HG03378 (cell line): ENCODE measurements at regions not wholly inside any gene's neighbourhood (a gene's known extent, or its start where the extent isn't known, plus 50 kb on each side); places are given as distances from the start of the nearest gene placed in this dataset.

Experiments
- ATAC-seq: cut with Tn5 transposase; IDR thresholded peaks from one replicate; pipeline ENCODE4 v1.9.1; 2021; ENCODE audit warnings: mild to moderate bottlenecking, moderate library complexity; ENCODE audit not compliant: unreplicated experiment

DNA sequence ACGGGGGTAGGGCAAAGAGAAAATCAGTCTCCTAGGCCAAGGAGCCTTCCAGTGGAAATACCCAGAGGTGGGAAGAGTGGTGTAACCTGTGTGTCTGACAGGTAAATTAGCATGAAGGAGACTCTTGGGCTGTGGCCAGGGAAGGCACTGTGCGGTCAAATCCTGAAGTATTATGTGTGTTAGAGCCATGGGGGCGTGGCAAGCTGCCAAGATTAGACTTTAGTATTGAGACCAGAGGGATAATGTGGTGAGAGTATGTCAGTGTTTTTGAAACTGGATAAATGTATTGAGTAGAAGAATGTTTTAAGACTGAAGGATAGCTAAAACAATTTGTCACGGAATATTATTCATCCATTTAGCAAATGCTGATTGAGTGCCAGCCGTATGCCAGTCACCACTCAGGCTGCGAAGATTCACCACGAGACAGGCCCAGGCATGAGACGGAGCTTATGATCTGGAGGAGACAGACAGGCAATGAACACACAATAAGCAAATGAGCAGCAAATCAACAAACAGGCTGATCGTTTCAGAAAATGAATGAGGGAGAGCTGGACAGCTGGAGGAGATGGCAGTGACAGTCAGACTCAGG, 445.9 kb downstream of the MCTP2 start:
- no peak for ATAC-seq

DNA sequence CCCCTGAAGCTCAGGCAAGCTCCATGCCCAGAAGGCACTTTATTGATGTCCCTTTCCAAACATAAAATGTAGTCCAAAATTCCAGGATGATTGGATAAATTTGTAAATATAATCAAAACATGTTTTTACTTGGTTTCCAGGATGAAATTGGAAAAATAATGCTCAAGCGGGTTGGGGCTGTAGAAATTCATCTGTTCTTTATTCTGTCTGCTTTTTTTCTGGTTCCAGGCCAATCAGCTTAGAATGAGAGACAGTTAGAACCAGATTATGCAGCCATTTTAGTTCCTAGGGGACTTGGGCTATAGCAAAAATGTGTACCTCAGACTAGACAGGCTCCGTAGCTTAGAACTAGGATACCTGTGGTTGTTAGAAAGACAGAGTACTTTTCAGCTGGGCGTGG, 450.8 kb downstream of the MCTP2 start:
- ATAC-seq = no peak

DNA sequence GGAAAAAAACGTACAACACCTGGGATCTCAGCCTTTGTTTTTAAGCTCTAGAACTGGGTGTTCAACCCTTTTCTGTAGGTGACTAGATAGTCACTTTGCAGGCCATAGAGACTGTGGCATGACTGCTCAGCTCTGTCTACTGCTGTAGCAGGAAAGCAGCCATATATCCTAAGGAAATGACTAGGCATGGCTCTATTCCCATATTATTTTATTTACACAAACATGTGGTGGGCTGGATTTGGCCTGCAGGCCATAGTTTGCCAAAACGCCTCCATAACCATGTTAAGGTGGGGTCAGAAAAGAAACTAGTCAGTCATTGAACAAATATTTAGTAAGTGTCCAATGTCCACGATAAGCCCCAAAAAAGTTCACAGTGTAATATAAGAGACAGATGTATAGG, 452.5 kb downstream of the MCTP2 start:
- no peak for ATAC-seq

DNA sequence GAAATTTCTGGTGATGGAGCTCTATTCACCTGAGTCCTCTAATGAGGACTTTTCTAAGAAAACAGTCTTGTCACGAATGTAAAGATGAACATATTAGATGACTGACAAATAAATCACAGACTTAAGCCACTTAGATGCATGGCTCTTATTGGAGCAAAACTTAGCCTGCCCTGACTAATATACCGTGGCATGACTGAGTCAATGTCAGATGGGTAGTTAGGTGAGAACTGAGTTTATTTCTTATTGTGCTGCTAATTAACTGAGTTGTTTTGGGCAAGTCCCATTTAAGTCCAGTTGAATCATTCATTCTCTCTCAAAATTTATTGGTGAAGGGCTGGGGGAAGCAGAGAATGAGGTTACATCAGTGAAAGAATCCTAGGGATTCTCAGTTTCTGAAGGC, 459.8 kb downstream of the MCTP2 start:
- ATAC-seq = no peak

DNA sequence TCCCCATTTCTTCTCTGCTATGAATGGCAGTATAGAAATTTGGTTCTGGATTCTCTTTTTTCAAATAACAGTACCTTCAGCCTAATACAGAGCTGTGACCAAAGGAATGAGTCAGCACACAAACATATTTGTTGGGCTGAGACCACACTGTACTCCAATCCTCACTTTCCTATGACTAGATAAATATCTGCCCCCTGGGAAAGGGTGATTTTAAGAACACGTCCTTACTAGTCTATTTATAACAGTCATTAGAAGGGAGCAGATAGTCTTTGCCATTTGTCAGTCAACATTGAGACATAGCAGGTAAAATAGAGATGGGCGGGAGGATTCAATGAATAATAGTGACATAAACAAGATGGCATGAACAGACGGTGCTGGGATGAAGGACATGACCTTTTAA, 461.3 kb downstream of the MCTP2 start:
- ATAC-seq = no peak

DNA sequence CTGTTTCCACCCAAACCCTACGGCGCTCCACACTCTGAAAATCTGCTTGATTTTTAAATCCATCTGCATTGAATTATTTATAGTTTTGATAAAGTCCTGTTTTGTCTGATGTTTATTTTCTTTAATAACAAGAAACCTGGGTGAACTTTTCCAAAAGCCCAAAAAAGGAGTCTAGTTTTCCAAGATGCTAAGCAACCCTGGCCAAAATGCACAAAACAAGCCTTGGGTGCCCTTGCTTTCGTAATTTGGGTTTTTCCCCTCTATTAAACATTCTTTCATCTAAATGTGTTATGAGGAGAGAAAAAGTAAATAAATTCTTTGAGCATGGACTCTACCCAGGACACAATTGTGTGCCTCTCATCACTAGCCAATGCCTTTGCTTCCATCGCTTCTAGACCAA, 468.9 kb downstream of the MCTP2 start:
- ATAC-seq = no peak

DNA sequence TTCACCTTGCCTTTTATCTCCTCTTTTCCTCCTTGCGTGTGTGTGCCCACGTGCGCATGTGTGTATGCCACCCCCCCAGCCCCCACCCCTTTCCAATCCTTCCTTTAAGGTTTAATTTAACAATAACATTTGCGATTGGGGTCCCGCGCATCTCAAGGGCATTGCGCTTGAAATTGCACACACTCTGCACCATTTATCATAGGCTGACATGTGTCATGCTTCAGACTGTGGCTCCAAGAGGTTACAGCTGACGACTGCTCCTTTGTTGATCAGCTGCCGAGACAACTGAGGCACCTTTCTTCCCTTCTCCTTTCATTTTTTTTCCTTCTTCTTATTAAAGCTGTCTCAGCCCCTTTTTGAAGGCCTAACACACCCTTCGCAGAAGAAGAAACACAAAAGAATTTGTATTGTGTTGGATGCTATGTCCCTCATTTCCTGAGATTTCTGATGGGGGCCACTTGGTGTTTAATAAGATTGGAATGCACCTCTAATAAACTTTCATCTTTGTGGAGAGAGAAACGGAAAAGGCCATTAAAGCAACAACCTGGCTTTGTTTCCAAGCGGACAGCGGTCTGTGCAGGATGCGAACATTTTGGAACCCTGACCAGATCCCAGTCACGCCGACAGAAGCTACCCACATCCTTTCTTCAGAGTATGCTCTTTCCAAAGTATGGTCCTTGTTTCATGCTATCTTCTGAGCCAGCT, 470.1 kb downstream of the MCTP2 start:
- ATAC-seq = no peak

DNA sequence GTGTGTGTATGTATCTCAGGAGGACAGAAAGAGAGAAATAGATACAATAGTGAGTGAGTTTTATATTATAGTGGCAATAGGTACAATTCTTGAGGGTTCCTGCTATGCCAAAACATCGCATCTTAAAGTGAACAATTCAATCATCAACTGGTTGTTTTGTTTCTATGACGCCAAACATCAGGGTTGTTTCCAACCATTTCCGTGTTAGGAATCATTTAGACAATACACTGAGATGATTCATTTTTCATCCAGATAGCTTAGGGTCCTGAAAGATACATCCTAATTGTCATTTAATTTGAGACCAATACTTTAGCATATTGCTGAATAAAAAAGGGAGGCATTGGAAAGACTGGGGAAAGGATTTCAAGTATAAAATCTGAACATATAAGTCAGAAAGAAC, 472.2 kb downstream of the MCTP2 start:
- ATAC-seq = no peak

DNA sequence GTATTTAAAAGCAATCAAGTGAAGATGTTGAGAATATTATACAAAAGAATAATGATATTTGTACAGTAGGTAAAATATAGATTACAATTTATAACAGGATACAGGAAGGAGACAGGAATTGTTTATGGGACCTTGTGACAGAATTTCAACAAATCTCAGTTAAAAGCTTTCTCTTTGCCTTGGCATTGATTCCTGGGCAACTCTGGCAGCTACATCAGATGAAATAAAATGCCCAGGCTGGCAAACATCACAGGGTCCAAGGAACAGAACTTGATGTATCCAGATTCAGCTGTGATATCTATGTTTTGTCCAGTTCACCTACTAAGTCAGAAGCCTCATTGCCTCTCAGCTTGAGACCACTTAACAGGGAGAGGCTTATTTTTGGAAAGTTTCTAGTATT, 473.1 kb downstream of the MCTP2 start:
- ATAC-seq = no peak

DNA sequence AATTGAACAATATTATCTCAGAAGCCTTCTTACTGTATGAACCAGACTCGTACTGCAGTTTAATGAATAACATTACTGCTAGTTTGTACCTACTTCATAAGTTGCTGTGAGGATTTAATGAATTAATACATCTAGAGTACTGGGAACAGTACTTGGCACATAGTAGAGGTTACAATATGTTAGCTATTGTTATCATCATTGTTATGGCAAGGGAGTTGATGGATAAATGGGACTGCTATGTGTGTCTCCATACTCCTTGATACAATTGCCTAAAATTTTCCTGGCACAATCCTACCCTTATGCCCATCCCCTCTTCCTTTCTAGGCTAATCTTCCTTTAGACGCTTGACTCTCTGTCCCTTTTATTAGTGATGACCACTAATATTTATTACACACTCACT, 473.6 kb downstream of the MCTP2 start:
- no peak for ATAC-seq

DNA sequence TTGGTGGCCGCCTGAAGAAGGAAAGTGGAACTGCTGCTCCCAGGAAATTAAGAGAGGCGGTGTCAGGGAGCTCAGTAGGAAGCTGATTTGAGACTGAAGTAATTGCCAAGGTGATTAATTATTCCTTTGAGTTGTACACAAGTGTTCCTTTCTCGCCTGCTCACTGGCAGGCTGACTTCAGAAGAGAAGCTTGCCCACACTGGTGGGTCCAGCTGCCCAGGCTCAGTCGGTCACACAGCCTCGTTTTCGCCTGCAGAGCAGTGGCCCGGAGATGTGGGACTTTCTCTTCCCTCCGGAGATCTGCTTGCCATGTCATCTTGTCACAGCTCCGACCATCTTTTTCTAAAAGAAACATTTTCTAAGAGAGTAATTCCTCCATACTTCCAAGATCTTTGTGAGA, 478.0 kb downstream of the MCTP2 start:
- no peak for ATAC-seq

DNA sequence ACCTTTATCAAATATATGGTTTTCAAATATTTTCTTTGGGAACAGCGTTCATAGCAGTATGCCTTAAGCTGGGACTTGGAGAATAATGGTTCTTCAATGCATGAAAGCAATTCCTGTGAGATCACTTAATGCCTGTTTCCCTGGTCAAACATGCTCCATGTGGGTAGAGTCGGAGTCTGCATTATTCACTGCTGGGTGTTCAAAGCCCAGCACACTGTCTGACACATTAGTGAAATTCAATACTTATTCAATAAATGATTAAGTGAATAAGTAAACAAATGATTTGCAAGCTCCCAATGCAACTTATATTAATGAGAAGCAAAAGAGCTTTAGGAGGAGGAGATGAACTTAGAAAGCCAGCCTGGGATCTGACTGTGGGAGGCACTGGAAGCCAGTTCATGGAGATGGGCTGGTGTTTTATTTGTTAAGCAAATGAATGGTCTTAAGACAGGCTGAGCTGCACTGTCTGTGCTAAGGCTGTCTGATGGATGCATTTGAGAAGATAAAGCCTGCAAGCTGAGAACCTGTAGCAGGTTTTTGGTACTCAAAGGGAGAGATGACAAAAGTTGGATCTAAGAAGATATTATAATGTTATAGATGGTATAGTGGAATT, 490.8 kb downstream of the MCTP2 start:
- no peak for ATAC-seq

DNA sequence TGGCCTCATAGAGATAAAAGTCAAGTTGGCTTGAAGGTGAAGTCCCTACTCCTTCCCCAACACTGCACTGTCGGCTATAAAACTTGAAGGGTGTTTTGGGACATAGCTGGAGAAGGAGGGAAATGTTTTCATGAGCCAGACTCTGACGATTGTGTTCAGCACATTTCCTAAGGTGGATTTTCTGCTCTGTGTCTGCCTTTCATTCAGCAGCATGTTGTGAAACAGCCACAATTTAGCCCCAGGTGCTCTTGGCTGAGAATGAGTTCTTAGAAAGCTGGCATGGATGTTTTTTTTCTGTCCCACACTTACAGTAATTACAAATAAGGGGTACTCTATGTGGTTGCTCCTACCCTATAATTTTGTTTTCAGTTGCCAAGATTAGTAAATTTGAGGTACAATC, 492.4 kb downstream of the MCTP2 start:
- no peak for ATAC-seq

DNA sequence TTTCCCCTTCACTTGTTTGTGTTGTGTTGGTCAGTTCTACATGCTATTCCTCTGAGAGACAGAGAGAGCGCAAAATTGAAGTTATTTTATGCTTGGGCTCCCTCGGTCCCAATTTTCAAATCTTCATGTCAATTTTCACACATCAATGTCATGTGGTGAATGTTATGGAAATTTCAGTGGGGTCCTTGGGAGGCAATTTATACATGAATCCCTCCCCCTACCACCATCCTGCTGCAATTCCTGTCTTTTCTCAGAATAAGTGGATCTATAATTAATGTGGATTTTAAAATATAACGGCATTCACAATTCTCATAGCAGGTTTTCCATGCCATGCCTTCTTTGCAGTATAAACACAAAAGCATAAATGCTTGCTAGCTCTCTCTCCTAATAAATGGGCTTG, 499.9 kb downstream of the MCTP2 start:
- ATAC-seq = no peak

DNA sequence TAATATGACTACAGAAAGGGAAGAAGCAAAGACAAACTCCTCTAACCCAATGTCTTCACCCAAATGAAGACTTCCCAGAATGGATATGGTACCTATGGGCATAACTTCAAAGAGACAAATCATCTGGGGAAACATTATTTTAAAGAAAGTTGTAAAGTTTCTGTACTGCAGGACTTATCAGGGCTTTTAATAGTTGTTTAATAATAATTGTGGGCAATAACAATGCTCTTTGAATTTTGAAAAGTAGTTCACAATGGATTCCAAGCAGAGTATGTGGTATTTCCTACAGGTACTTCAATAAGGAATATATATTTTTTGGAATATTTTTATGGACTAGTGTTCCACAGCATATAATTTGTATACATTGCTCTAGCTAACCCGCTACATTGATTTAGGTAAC, 503.1 kb downstream of the MCTP2 start:
- ATAC-seq = no peak

DNA sequence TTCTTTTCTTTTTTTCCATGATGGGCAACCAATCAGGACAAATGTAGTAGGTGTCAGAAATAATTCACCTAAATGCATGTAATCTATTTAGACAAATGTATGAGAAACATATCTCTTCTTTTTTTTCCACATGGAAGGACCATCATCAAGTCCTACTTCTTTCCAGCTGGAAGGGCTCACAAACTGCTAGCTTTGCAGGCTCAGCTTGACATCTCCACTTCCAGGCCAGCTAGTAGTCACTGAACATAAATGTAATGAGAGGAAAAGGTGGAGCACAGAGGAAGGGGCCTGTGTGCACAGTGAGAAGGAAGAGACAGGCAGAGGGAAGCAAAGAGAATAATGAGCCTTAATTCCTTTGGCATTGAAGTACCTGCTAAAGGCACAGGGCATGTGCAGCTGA, 504.9 kb downstream of the MCTP2 start:
- ATAC-seq = no peak

DNA sequence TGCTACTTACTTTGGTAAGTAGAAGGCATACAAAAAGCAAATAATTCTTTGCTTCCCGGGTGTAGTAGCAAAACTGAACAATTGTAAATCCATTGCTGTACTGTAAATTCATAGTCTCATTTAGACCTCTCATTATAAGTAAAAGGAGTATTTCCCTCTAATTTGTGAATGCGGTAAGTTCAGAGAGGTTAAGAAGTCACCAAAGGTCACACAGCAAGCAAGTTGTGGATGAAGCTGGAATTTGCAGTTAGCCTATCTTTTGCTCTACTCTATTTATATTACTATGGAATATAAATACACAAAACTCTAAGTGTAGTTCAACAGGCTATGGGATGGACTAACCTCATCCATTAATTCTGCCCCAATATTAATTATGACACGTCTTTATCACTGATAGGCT, 508.3 kb downstream of the MCTP2 start:
- ATAC-seq = no peak

DNA sequence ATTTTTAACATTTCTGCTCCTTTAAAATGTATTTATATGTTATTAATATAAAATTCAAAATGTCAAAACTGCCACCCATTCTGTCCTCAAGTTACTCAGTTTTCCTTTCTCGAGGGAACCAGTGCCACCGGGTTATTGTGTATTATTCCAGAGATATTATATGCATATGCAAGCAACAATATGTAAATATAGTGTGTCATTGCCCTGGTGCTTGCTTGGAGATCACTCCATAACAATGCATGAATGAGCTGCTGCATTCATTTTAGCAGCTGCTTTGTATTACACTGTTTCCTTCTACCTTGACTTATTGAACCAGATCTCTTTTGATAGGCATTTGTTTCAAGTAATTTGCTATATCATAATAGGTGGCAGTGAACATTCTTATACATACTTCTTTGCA, 509.1 kb downstream of the MCTP2 start:
- no peak for ATAC-seq

DNA sequence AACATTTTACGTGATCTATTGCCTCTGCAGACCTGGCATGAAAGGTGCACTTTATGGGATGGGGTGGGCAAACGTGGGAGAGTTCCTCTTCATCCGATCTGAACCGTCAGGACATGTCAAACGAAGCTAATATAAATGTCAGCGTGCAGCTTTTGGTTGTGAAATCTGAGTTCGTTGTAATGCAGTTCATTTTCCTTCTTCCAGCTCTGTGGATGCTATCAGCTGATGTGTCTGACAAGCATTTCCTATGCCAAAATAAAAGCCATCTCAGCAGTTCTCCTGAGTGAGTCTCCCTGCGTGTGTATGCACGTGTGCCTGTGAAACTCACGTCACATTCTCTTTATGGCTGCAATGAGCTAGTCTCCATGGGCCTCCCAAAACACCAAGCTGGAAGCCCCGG, 512.3 kb downstream of the MCTP2 start:
- no peak for ATAC-seq

DNA sequence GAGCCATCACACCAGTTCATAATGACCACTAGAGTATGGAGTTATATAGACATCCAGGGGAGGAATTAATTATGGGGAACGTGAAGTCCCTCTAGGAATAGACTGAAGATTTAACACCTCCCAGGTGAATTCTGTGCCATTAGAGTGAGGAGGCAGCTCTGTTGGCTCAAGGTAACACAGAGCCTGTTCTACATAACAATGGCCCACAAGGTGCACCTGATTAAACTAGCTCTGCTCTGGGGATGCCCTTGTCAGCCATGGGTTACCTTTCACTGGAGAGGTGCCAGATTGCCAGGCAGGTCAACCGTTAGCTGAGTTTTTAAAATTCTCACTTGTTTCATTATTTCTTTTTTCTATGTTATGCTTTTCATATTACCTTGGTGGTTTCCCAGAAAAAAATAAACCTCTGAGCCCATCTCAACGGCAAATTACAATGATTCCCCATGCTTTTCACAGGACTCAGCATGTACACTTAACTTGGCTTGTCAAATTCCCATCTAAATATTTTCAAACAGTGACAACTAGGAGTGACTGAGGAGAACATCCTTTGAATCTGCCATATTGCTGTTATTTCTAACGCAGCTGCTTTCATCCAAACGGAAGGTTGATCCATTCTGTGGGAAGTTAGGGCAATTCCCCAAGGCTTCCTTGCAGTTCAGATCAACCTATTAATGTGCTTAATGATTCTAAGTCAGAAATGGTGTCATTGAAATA, 512.9 kb downstream of the MCTP2 start:
- ATAC-seq = no peak

DNA sequence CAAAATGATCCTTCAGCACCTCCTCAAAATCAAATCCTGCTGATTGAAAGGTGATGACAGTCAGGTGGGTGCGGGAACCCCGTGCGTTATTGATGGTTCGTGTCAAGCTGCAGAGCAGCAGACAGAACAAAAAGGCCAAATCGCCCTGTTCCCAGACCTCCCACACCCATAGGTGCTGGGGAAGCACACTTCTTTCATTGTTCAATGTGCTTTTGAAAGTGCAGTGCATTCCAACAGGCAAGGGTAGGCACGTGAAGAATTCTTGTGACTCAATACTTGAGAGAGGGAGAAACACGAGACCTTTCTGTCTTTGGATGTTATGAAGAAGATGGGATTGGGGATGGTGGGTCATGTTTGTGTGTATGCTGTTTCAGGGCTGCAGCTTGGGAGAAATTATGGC, 514.0 kb downstream of the MCTP2 start:
- ATAC-seq = no peak

DNA sequence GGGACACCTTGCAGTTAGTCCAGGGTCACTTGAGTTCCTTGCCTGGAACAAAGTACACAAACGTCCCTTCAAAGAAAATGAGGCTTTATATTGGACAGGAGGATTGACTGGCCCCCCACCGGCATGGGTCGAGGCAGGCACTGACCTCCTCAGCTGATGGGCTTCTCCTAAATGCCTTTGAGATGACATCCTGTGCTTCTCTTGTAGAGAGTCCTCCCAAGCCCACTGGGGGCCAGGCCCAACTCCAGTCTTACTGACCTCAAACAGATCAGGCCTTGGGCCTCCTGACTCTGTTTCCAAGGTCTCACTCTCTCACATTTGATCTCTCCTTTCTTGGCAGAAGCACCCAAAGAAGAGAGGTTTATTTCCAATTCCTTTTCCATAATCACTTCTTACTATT, 516.1 kb downstream of the MCTP2 start:
- no peak for ATAC-seq
